Aorta (tissue), 5 donors: ENCODE measurements at regions not wholly inside any gene's neighbourhood (a gene's known extent, or its start where the extent isn't known, plus 50 kb on each side); places are given as distances from the start of the nearest gene placed in this dataset.

ENCODE experiments used
- ATAC-seq: fragments of 200-7000 bp; cut with Tn5 transposase; one replicate; pipeline ENCODE4 v1.9.1; 2022; ENCODE audit warnings: moderate library complexity; ENCODE audit not compliant: low FRiP score
- DNase-seq, 2 donors: peaks; one replicate each; pipeline ENCODE4 v3.0.0-alpha.2; 2020
- H3K27ac ChIP-seq, 2 donors: one replicate each; pipeline ENCODE4 v1.5.1; 2013; ENCODE audit warnings: low read length in 2 of 2, mild to moderate bottlenecking in 2 of 2, moderate library complexity in 2 of 2, control low read depth in 1 of 2, inconsistent platforms in 1 of 2, low read depth in 1 of 2
- H3K27me3 ChIP-seq, 2 donors: one replicate each; pipeline ENCODE4 v1.6.1; 2013; ENCODE audit warnings: control low read depth in 1 of 2, low read length in 1 of 2, mild to moderate bottlenecking in 1 of 2, moderate library complexity in 1 of 2; ENCODE audit not compliant: insufficient read depth in 2 of 2, control insufficient read depth in 1 of 2
- H3K36me3 ChIP-seq, 2 donors: one replicate each; pipeline ENCODE4 v1.6.1; 2013; ENCODE audit warnings: control low read depth in 1 of 2, low read length in 1 of 2, mild to moderate bottlenecking in 1 of 2; ENCODE audit not compliant: insufficient read depth in 2 of 2, control insufficient read depth in 1 of 2
- H3K4me1 ChIP-seq, 2 donors: one replicate each; pipeline ENCODE4 v1.6.1; 2013; ENCODE audit warnings: low read length in 2 of 2, control low read depth in 1 of 2, mild to moderate bottlenecking in 1 of 2, moderate library complexity in 1 of 2; ENCODE audit not compliant: insufficient read depth in 2 of 2, control insufficient read depth in 1 of 2
- H3K4me3 ChIP-seq, 2 donors: one replicate each; pipeline ENCODE4 v1.5.1; 2013; ENCODE audit warnings: low read length in 2 of 2, control low read depth in 1 of 2, mild to moderate bottlenecking in 1 of 2
- H3K9me3 ChIP-seq: one replicate; pipeline ENCODE4 v1.6.1; 2013; ENCODE audit warnings: mild to moderate bottlenecking, low read length; ENCODE audit not compliant: control insufficient read depth
- WGBS, 2 donors: extraction: QIAGEN DNeasy Blood & Tissue Kit; methylation state at CpG; one replicate each; pipeline ENCODE4 v1.1.7; 2013; 5-methylcytosine and 5-hydroxymethylcytosine counted together
- intact Hi-C, 2 donors: fragments of 100-400 bp; cut with DNase I; formaldehyde crosslinking; loops; one replicate each; pipeline versions ENCODE4 v1.14.2 to v1.15.0; 2022
- donor health status: healthy with polysubstance abuse.
- donor health status: Bipolar disorder and iron deficiency.
- donor health status: DM: no; HTN: no; CAD: no.
- donor health status: DM: no; HTN: no; CAD: no.
- donor health status: DM: yes; HTN: yes; CAD: no.

- DNase-seq (no peak), ATAC-seq (no peak)
- intact Hi-C loops, result no loop called here
- 88 to 94% methylated on average over 1 of the region's 1 CpG for WGBS, 2 donors
- Histone ChIP-seq H3K4me3 (no peak overlapping the region), H3K27me3 (no peaks in the 10 kb centered on the region), H3K4me1 (no peaks in the 10 kb centered on the region), H3K9me3 (no peaks in the 10 kb centered on the region), H3K36me3 (no peaks in the 10 kb centered on the region), H3K27ac (no peak overlapping the region)
Measured at GRCh38 chr12:24730489-24730896, 218.4 kb downstream of the BCAT1 start.

- Histone ChIP-seq H3K4me3 (no peak overlapping the region), H3K27ac (no peak overlapping the region), H3K27me3 (no peaks in the 10 kb centered on the region), H3K9me3 (no peaks in the 10 kb centered on the region), H3K4me1 (no peaks in the 10 kb centered on the region), H3K36me3 (no peaks in the 10 kb centered on the region)
- 95% methylated on average over 3 of the region's 3 CpGs for WGBS, 2 donors
- intact Hi-C loops, result loop anchor here in 1 of 2 donors (10.0 kb wide), 1 partner anchor 124 kb away; no protein-coding TSS in a partner anchor
- ATAC-seq (no peak), DNase-seq (no peak)
Measured at GRCh38 chr12:24728826-24729225, 220.1 kb downstream of the BCAT1 start.

- no peak overlapping the region for H3K4me3 ChIP-seq
- H3K27me3 ChIP-seq, result no peaks in the 10 kb centered on the region
- H3K9me3 ChIP-seq, result no peaks in the 10 kb centered on the region
- H3K27ac ChIP-seq, result no peak overlapping the region
- no peaks in the 10 kb centered on the region for H3K36me3 ChIP-seq
- H3K4me1 ChIP-seq, result no peaks in the 10 kb centered on the region
- DNase-seq (no peak), ATAC-seq (no peak)
- intact Hi-C loops, result loop anchor here in 1 of 2 donors (10.0 kb wide), 1 partner anchor 124 kb away; no protein-coding TSS in a partner anchor
Measured at GRCh38 chr12:24728366-24728765, 220.5 kb downstream of the BCAT1 start.

- intact Hi-C loops, result loop anchor here in 1 of 2 donors (10.0 kb wide), 1 partner anchor 121 kb away; no protein-coding TSS in a partner anchor
- 97 to 100% methylated on average over 1 of the region's 1 CpG for WGBS, 2 donors
Measured at GRCh38 chr12:24725616-24726015, 223.3 kb downstream of the BCAT1 start.

GRCh38 chr12:24724814-24725213 is 224.1 kb downstream of the BCAT1 start:
- Histone ChIP-seq H3K27me3 (no peaks in the 10 kb centered on the region), H3K4me1 (no peaks in the 10 kb centered on the region), H3K27ac (no peak overlapping the region), H3K9me3 (peaks cover 2% of the 10 kb centered on the region), H3K4me3 (no peak overlapping the region), H3K36me3 (no peaks in the 10 kb centered on the region)
- ATAC-seq (no peak), DNase-seq (no peak)
- intact Hi-C loops, result loop anchor here in 1 of 2 donors (10.0 kb wide), 1 partner anchor 120 kb away; no protein-coding TSS in a partner anchor
- WGBS, 2 donors, result 93 to 94% methylated on average over 5 of the region's 5 CpGs

More at GRCh38 chr12:24725616-24726015, 223.3 kb downstream of the BCAT1 start:
- H3K4me3 ChIP-seq, result no peak overlapping the region
- DNase-seq (no peak), ATAC-seq (no peak)
- peaks cover 2% of the 10 kb centered on the region for H3K9me3 ChIP-seq
- no peaks in the 10 kb centered on the region for H3K27me3 ChIP-seq
- no peaks in the 10 kb centered on the region for H3K4me1 ChIP-seq
- no peaks in the 10 kb centered on the region for H3K36me3 ChIP-seq
- H3K27ac ChIP-seq, result no peak overlapping the region

GRCh38 chr12:24723759-24724158 is 225.1 kb downstream of the BCAT1 start:
- intact Hi-C loops, result loop anchor here in 1 of 2 donors (10.0 kb wide), 1 partner anchor 119 kb away; no protein-coding TSS in a partner anchor
- no peaks in the 10 kb centered on the region for H3K4me1 ChIP-seq
- H3K9me3 ChIP-seq, result peaks cover 2% of the 10 kb centered on the region
- no peak overlapping the region for H3K4me3 ChIP-seq
- no peak overlapping the region for H3K27ac ChIP-seq
- H3K36me3 ChIP-seq, result no peaks in the 10 kb centered on the region
- H3K27me3 ChIP-seq, result no peaks in the 10 kb centered on the region
- DNase-seq, result no peak
- ATAC-seq, result no peak

GRCh38 chr12:24721191-24721590 is 227.7 kb downstream of the BCAT1 start:
- H3K4me3 ChIP-seq, result no peak overlapping the region
- ATAC-seq (no peak), DNase-seq (no peak)
- H3K27me3 ChIP-seq, result no peaks in the 10 kb centered on the region
- no peaks in the 10 kb centered on the region for H3K4me1 ChIP-seq
- no peaks in the 10 kb centered on the region for H3K36me3 ChIP-seq
- peaks cover 2% of the 10 kb centered on the region for H3K9me3 ChIP-seq
- intact Hi-C loops, result loop anchor here in 1 of 2 donors (10.0 kb wide), 1 partner anchor 116 kb away; no protein-coding TSS in a partner anchor
- no peak overlapping the region for H3K27ac ChIP-seq

- H3K4me1 ChIP-seq, result no peaks in the 10 kb centered on the region
- intact Hi-C loops, result no loop called here
- H3K27me3 ChIP-seq, result no peaks in the 10 kb centered on the region
- peaks cover 2% of the 10 kb centered on the region for H3K9me3 ChIP-seq
- no peak overlapping the region for H3K4me3 ChIP-seq
- no peak overlapping the region for H3K27ac ChIP-seq
- 83% methylated on average over 1 of the region's 1 CpG for WGBS, 2 donors
- ATAC-seq (no peak), DNase-seq (no peak)
- no peaks in the 10 kb centered on the region for H3K36me3 ChIP-seq
Measured at GRCh38 chr12:24719293-24719721, 229.6 kb downstream of the BCAT1 start.

GRCh38 chr12:24718617-24719016 is 230.3 kb downstream of the BCAT1 start:
- ATAC-seq (no peak), DNase-seq (no peak)
- intact Hi-C loops, result no loop called here
- H3K27ac ChIP-seq, result no peak overlapping the region
- WGBS, 2 donors, result 0% methylated on average over 1 of the region's 1 CpG
- H3K36me3 ChIP-seq, result no peaks in the 10 kb centered on the region
- peaks cover 2% of the 10 kb centered on the region for H3K9me3 ChIP-seq
- no peaks in the 10 kb centered on the region for H3K4me1 ChIP-seq
- no peaks in the 10 kb centered on the region for H3K27me3 ChIP-seq
- H3K4me3 ChIP-seq, result no peak overlapping the region
